NCI-H446 (cell line): ENCODE measurements at regions not wholly inside any gene's neighbourhood (a gene's known extent, or its start where the extent isn't known, plus 50 kb on each side); places are given as distances from the start of the nearest gene placed in this dataset.

ENCODE experiments used
- DNase-seq, 2 experiments: peaks; one replicate each; lab custom pipeline; 2025; lab: John Stamatoyannopoulos, UW

DNA sequence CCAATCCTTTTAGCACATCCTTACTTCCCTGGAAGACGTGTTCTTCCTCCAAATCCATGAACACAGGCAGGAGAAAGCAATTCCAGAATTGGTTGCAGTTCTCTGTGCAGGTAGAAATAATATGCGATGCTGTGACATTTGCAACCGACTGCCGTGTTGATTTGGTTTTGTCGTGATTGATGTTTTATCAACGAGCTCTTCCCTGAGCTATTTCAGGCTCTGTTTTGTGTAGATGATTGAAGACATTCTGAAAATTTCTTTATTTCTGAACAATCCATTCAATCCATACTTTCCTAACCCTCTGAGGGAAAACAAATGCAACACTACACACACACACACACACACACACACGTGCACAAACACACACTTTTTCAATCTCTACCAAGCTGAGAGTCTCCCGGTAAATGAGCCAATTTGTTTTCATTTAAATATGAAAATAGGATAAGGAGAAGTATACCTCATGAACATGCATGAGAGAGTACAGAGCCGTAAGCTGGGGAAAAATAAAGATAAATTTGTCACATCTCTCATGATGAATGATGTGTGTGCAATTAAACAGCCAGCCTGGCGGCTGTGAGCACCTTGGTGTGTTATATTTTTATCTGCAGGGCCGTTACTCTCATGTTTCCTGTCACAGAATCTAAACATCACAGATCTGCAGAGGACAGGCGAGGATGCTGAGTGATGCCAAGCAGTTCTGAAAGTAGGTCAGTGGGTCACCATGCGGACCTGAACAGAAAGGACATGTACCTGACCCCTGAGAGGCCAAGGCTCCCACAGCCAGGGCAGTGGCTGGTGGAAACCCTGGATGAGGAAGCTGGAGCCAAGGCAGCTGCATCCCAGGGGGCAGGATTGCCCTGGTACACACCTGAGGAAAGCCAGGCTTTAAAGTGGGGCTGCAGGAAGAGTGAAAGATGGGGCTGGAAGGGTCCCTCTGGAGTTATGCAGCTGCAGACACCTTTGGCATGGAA is 64.8 kb downstream of the PDCL3 start:
- DNase-seq, result no peak

DNA sequence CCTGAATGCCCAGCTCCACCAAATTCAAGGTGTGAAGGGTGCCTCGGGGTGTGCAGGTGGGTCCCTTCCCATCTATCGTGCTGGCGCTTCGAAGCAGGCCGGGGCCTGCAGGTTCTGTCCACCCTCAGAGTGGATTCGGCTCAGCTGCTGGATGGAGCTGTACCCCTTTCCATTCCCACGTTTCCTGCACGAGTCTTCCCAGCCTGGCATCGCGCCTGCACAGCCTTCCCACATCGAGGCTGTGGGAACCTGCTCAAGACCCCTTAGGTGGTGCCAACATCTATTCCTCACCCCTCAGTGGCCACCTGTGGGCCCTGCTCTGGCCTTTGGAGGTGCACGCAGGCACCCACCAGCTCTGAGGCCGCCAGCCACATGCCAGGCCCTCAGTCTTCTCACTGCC is 65.7 kb downstream of the PDCL3 start:
- DNase-seq, result no peak

DNA sequence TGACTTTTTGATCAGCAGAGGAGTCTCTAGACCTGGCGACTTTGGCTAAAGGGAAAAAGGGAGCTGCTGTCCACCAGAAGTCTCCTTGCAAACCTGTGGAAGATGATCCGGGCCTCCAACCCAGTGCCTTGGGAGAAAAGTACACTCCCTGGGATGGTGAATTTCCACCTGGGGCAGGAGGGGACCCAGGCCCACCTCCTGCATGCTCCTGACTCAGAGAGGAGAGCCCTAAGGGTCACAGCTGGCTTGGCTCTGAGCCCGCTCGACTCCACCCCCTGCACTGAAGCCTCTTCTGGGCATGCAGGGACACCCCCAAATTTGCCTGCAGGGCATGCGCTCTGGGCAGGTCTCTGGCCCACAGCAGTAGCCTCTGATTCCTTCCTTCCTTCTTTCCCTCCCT is 66.5 kb downstream of the PDCL3 start:
- DNase-seq, result no peak

DNA sequence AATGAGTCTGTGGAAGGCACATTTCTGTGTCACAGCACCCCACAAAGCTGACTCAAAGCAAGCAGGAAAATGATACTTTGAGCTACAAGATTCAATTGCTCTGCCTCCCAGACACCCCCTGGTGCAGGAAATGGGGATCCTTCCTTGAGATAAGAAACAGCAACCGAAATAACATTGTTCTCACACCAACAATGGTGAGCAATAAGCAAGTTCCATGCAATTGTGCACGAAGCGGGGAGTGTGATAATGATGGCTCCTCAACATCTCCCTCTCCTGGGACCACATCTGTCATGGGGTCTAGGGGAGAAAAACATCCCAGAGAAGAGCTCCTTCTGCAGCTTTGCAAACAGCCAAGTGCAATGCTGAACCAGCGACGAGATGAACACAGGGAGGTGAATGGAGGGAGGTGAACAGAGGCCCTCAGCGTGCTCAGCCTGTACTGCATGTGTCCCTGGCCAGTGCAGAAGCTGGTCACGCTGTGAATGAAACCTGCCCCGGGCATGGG is 67.7 kb downstream of the PDCL3 start:
- DNase-seq, result no peak

DNA sequence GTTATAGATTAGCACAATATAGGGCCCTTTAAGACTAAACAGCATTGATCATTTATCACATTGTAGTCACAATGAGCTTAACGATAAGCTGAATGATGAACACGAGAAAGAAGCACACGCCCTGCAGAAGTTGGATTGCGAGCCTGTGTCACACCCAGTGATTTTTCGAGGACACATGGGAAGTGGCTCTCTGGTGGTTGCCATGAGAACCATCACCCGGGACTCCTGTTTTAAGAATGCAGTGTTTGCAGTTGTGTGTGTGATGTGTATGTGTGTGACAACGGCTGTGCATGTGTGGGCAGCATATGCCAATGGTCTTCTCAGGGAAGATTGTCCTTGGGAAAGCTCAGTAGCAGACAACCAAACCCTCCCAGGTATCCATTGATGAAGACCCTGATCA is 69.2 kb downstream of the PDCL3 start:
- no peak for DNase-seq

DNA sequence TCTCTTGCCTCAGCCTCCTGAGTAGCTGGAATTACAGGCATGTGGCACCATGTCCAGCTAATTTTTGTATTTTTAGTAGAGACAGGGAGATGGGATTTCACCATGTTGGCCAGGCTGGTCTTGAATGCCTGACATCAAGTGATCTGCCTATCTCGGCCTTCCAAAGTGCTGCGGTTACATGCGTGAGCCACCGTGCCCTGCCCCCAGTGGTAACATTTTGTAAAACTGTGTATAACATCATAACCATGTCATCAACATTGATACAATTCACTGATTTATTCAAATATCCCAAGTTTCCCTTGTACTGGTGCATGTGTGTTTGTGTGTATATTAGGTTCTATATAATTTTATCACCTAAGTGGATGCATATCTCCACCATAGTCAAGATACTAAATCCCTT is 70.0 kb downstream of the PDCL3 start:
- DNase-seq, result no peak

DNA sequence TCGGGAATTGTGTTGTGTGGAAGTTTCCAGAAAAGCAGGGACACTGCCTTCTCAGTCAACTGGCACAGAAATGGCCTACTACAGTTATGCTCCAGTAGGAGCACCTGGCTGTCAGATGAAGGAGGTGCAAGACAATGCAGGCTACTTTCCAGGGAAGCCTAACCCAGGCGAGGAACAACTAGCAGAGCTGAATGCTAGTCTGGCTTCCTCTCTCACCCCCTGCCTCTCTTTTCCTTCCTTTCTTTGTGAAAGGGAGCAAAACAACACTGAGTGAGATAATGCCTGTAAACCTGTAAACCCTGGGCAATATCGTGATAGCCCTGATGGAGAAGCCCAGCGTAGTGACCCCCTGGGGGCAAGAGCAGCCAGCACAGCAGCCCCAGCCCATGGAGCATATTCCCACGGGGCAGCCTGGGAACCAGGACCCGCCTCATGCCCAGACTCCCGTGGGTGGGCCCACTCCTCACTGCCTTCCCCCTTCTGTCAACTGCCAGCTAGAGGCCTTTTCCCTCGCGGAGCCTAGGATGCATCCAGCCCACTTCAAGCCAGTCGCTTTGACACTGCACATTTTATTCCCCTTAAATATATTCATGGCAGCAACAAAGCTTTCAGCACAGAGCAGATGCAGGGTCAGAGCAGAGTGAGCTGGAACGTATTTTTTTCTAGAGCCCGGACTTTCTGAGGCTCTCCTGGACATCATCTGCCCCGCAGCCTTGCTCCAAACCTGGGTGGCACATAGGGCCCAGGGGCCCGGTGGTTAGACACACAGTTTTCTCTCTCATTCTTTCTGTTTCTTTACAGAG is 77.0 kb downstream of the PDCL3 start:
- no peak for DNase-seq

DNA sequence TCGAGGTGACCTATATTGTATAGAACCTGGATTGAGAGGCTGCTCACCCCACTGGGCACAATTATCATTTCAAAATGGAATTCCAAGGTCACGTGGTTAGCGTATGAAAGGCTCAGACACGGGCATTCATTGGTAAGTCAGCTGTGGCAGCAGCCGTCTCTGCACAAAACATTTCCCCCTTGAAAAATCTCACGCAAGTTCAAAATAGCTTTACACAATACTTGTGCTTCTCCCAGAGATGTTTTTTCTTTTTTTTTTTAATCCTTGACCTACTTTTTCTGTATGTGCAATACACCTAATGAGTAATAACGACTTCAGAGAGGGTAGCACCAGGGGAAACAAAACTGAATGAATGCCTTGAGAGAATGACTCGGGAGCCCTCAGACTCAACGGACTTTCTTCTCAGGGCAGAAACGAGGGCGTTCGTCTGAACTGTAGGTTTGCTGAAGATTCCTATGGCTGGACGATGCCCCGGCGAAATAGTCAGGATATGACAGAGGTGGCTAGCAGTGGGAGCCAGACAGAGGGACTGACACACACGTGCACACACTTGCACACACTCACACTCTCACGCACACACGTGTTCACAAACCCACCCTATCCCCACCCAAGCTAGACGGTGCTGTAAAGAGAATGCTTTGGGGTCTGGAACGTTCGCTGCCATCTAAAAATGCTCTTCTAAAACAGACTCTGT is 77.8 kb downstream of the PDCL3 start:
- DNase-seq, result no peak

DNA sequence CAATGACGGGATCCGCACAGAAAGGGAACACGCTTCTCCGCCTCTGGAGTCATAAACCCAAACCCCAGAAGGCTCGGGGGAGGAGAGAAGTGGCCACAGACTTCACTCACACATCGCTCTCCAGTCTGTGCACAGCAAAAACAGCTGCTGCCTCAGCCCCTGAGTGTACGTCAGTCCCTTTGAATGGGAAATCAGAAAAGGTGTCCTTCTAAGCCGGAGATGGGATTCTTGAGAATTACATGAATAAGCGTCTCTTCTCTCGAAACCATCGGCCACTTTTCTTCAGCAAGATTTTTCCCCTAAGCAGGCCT is 78.3 kb downstream of the PDCL3 start:
- no peak for DNase-seq

DNA sequence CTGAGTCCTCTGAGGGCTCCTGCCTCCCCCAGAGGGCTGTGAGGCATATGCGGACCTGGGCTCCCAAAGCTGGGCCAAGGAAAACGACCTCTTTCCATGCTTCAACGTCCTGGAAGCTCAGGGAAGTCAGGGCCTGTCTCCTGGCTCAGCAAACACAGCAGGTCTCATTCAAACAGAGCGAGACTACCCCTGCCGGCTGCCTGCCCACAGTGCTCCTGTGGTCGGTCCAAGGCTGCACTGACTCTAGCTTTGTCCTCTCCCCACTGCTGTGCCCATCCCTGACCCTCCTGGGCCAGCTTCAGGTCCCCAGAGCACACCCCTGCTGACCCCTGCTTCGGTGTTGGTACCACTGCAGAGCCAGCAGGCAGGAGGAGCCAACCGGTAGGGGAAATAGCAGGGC is 79.6 kb downstream of the PDCL3 start:
- DNase-seq, result no peak

DNA sequence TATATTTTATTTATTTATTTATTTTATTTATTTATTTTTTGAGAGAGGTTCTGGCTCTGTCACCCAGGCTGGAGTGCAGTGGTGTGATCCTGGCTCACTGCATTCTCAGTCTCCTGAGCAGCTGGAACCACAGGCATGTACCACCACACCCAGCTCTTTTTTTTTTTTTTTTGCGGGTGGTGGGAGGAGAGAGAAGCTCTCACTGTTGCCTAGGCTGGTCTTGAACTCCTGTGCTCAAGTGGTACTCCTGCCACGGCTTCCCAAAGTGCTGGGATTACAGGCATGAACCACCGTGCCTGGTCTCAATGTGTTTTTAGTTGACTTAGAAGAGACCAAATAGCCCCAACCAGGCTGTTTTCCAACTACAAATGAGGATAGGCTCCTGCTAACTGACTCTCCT is 80.7 kb downstream of the PDCL3 start:
- DNase-seq, result no peak

DNA sequence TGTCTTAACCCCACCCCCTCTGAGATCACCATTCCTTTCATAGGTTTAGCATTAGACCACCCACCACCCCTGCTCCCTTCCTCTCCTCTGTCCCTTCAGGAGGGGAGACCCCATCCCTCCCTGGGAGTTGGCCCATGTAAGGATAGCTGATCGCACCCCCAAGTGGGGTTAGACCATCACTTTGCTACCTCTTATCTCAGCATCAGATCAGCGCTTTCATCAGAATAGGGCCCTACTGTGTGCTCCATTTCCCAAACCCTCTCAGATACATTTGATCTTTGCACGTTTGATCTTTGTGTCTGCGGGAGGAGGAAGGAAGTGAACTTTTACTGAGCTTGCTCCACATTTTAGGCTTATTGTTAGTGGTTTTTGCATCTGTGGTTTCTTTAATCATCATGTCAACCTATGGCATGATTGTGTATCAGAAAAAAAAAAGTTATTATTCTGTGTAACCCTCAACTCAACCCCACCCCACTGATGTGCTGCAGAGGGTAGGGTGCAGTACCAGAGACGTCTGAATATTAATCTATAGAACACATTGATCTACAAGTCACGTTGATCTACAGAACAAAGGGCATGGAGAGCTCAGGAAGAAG is 81.2 kb downstream of the PDCL3 start:
- DNase-seq, result no peak

DNA sequence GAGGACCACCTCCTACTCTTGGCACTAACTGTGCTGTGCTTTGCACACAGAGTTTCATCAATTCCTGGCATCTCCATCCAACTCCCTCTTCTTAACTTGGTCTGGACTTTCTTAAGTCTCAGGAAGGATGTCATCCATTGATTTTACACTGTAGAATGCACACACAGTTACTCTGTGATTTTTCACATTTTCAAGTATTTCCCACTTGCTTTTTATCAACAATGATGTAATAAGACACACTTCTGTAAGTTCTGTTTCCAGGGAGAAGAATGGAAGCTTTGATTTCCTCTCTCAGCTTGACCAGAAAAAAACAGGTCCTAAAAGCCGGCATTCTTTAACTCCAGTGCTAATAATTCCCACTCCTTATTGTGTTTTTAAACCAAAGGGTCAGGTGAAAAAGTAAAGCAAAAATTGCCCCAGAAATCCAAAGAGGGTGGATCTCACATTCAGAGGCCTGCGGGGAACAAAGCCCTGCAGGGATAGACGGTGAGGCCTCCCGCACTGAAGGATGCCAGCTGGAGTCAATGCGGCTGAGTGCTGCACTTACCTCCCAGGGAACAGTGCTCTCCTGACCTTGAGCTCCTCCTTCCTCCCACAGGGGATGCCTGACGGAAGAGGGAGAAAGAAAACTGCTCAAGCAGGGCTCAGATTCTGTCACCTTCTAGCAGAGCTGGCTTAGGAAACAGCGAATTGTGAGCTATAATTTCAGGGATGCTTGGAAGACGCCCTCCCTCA is 83.1 kb downstream of the PDCL3 start:
- no peak for DNase-seq

DNA sequence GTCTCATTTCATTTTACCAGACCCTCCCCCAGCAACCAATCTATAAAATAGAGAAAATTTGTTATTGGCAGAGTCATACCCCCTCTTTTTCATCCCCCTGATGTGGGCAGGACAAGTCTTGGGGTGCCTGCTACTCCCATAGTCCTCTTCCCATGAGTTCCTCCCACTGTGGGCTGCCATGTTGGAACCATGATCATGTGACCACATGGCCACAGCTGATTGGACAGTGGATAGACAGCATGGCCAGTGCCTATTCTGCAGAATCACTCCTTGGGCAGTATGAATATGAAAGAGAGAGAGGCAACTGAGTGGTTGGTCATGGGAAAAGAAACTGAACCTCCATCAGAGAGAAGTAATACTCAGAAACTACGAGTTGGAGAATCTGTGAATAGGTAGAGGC is 84.9 kb downstream of the PDCL3 start:
- DNase-seq, result no peak

DNA sequence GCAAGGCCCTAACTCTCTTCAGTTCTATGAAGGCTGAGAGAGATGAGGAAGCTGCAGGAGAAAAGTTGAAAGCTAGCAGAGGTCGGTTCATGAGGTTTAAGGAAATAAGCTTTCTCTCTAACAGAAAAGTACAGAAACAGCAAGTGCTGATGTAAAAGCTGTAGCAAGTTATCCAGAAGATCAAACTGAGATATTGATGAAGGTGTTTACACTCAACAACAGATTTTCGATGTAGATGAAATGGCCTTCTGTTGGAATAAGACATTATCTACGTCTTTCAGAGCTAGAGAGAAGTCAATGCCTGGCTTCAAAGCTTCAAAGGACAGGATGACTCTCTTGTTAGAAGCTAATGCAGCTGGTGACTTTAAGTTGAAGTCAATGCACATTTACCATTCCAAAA is 87.4 kb downstream of the PDCL3 start:
- no peak for DNase-seq

DNA sequence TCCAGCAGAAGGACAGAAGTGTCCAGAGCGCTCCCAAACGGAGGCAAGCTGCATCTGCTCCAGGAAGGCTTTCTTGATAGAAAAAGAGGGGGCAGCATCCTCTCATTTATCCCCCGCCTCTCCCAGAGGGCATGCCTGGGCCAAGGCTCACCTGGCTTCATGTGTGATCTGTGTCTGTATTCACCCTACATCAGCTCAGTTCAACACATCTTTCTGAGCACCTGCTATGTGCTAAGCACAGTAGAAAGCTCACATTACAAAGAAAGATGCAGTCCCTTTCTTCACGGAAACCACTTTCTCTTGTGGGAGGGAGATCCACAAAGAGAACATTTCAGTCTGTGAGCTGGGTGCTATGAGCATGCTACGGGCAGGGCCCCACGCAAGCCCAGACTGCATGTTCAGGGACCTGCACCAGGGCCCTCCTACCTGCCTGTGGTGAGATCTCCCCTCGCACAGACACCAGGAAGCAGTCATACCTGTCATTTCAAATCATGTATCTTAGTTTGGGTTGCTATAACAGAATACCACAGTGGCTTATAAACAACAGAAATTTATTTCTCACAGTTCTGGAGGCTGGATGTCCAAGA is 90.7 kb downstream of the PDCL3 start:
- no peak for DNase-seq

DNA sequence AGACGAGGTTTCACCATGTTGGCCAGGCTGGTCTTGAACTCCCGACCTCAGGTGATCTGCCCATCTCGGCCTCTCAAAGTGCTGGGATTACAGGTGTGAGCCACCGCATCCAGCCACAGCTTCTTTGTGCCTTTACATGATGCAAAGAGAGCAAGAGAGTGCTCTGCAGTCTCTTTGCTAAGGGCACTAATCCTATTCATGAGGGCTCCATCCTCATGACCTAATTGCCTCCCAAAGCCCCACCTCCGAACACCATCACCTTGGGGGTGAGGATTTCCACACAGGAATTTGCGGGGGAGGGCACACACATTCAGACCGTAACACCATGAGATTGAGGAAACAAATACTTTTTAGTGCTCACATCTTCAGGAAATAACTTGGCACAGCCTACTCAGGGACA is 91.8 kb downstream of the PDCL3 start:
- DNase-seq, result no peak

DNA sequence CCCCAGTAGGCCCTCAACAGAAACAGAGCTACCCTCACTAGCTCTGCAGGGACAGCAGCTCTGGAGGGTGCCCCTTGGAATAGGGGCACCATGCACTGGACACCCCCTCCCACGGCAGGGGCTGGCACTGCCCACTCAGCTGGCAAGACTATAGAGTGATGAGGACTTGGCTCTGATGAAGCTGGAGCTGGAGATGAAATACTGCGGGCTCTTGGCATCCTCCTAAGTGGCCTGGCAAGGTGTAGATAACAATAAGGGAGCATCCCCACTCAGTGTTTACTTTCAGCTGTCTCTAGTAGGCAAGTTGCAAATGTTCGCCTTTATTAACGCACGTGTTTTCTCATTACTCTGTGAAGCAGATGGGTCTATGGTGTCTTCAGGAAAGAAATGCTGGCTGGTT is 92.7 kb downstream of the PDCL3 start:
- DNase-seq, result no peak

DNA sequence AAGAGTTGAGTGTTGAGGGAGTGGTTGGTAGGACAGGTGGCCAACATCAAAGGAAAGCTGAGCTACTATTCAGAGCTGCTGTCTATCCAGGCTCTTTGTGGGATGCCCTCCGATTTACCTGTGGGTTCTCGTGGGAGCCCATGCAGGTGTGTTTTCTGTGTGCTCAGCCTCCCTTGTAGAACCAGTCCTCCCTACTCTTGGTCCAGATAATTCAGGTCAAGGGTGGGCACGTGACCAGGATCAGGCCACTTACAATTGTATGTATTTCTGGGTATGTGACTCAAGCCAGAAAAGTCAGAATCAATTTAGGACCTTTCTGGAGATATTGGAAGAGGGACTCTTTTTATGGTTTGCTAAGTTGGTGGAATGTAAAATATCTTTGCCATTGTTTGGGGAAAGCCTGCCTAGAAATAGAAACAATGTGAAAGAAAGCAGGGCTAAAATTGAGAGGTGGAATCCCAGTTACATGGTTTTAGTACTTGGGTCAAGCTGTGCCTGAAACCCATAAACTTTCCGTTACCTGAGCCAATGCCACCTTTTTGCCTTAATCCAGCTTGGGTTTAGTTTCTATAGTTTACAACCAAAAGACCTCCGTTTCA is 93.2 kb downstream of the PDCL3 start:
- no peak for DNase-seq

DNA sequence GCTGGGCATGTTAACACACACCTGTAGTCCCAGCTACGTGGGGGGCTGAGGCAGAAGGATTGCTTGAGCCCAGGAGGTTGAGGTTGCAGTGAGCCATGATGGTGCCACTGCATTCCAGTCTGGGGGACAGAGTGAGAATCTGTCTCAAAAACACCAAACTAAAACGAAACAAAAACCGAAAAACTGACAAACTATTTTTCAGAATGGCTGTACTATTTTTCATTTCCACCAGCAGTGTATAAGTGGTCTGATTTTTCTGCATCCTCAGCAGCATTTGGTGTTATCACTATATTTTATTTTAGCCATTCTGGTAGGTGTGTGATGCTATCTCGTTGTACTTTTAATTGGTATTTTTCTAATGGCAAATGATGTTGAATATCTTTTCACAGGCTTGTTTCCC is 95.2 kb downstream of the PDCL3 start:
- DNase-seq, result no peak
